ENCODE measurements at regions not wholly inside any gene's neighbourhood (a gene's known extent, or its start where the extent isn't known, plus 50 kb on each side); places are given as distances from the start of the nearest gene placed in this dataset.

DNA sequence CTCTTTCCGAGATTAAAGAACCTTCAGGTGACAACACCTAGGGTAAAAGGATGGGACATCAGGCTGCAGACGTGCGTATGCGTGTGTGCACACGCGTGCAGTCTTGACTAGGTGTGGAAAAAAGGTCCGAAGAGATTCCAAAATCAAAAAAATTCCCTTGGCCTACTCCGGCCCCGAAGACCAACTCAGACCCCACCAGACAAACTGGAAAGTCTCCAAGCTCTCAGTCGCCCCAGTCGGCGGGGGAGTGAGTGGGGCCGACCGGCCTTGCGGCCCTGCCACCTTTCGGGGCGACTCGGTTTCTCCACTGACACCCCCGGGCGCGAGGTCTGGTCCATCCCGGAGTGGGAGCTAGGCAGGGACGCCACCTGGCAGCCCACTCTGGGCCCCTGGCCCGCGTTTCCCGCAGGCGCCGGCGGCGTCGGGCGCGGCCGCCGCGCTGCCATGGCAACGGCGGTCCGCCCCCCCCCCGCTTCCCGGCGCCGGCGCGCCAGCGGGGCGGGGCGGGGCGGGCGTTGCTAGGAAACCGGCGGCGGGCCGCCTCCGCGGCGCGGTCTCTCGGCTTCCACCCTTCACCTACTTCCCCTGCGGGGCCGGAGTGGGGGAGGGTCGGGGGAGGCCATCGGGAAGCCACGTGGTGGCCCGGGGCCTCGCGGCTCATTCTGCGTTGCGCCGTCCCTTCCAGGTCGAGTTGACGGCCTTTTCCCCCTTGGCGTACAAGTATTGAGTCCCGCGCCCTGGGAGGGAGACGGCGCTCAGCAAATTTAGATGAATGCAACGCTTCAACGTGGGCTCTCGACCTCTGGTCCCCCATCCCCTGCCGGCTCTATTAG is 253.1 kb downstream of the EFCAB11 start:
- H3K27me3 ChIP-seq (ENCODE audit: insufficient read depth, low read length) = no peaks in the 10 kb centered on the region
- DNase-seq (ENCODE audit: low read depth) (peak; percentile 41), FAIRE-seq (no peak)
- no peaks in the 10 kb centered on the region for H3K79me2 ChIP-seq (ENCODE audit: insufficient read depth, low read length)
- H3K36me3 ChIP-seq (ENCODE audit: insufficient read depth, low read length) = no peaks in the 10 kb centered on the region
- H3K9me3 ChIP-seq (ENCODE audit: insufficient read depth, low read depth, low read length) = no peaks in the 10 kb centered on the region
- no peaks in the 10 kb centered on the region for H4K20me1 ChIP-seq (ENCODE audit: insufficient read depth, low read length)
- peaks cover 7% of the 10 kb centered on the region for H3K4me1 ChIP-seq (ENCODE audit: insufficient read depth, low read length)
- peak overlapping the region; percentile 44 for H3K27ac ChIP-seq (ENCODE audit: low read depth, low read length)
- H3K27ac Mint-ChIP-seq (ENCODE audit: unreplicated experiment) = peak overlapping the region; percentile 75
- H3K9ac ChIP-seq (ENCODE audit: low read length) = peak overlapping the region; percentile 80
- peaks cover 1% of the 10 kb centered on the region for H3K9me3 Mint-ChIP-seq (ENCODE audit: unreplicated experiment)
- peaks cover 6% of the 10 kb centered on the region for H3K4me1 Mint-ChIP-seq (ENCODE audit: low read depth, unreplicated experiment)
- no peak for TF ChIP-seq EZH2 (IDR thresholded peaks at IDR 0.05; ENCODE audit: insufficient read depth, low read length)
- TF ChIP-seq, protein P1, sequence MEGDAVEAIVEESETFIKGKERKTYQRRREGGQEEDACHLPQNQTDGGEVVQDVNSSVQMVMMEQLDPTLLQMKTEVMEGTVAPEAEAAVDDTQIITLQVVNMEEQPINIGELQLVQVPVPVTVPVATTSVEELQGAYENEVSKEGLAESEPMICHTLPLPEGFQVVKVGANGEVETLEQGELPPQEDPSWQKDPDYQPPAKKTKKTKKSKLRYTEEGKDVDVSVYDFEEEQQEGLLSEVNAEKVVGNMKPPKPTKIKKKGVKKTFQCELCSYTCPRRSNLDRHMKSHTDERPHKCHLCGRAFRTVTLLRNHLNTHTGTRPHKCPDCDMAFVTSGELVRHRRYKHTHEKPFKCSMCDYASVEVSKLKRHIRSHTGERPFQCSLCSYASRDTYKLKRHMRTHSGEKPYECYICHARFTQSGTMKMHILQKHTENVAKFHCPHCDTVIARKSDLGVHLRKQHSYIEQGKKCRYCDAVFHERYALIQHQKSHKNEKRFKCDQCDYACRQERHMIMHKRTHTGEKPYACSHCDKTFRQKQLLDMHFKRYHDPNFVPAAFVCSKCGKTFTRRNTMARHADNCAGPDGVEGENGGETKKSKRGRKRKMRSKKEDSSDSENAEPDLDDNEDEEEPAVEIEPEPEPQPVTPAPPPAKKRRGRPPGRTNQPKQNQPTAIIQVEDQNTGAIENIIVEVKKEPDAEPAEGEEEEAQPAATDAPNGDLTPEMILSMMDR (IDR thresholded peaks at IDR 0.05; ENCODE audit: insufficient read depth, low read depth, low read length) = no peak
- no peaks in the 10 kb centered on the region for H3K36me3 Mint-ChIP-seq (ENCODE audit: low read depth, unreplicated experiment)
- peak overlapping the region; percentile 63 for H3K4me3 ChIP-seq (ENCODE audit: insufficient read depth, low read depth, low read length)
- H3K4me3 Mint-ChIP-seq (ENCODE audit: unreplicated experiment) = peak overlapping the region; percentile 75
- H3K4me2 ChIP-seq (ENCODE audit: low read length) = peak overlapping the region; percentile 84
- no peaks in the 10 kb centered on the region for H3K27me3 Mint-ChIP-seq (ENCODE audit: low read depth, unreplicated experiment)
- peak overlapping the region; percentile 91 for H2AFZ ChIP-seq (ENCODE audit: low read depth, low read length)

DNA sequence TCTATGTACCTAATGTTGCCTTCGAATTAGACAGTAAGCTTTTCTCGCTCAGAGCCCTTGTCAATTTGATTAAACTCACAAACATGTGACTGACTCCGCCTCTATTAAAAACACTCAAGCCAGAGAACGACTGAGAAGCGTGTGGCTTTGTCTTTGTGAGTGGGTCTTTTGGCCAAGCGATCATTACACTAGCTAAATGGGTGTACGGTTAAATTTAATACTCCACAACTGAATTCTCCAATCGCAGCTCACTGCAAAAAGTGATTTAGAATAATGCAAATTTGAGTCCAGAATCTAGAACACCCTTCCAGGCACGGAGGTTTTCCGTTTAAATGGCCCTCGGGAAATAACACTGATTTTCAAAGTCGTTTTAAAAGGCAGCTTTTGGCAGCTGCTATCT is 253.7 kb downstream of the EFCAB11 start:
- Histone ChIP-seq H3K9ac (ENCODE audit: low read length) (peak overlapping the region; percentile 80), H4K20me1 (ENCODE audit: insufficient read depth, low read length) (no peaks in the 10 kb centered on the region), H3K9me3 (ENCODE audit: insufficient read depth, low read depth, low read length) (no peaks in the 10 kb centered on the region), H3K27ac (ENCODE audit: low read depth, low read length) (no peak overlapping the region), H3K27me3 (ENCODE audit: insufficient read depth, low read length) (no peaks in the 10 kb centered on the region), H2AFZ (ENCODE audit: low read depth, low read length) (peak overlapping the region; percentile 86), H3K36me3 (ENCODE audit: insufficient read depth, low read length) (no peaks in the 10 kb centered on the region), H3K4me2 (ENCODE audit: low read length) (peak overlapping the region; percentile 84), H3K4me1 (ENCODE audit: insufficient read depth, low read length) (peaks cover 7% of the 10 kb centered on the region), H3K4me3 (ENCODE audit: insufficient read depth, low read depth, low read length) (peak overlapping the region; percentile 63), H3K79me2 (ENCODE audit: insufficient read depth, low read length) (no peaks in the 10 kb centered on the region)
- FAIRE-seq = no peak
- Mint-ChIP-seq H3K36me3 (ENCODE audit: low read depth, unreplicated experiment) (no peaks in the 10 kb centered on the region), H3K27ac (ENCODE audit: unreplicated experiment) (peak overlapping the region; percentile 75), H3K4me3 (ENCODE audit: unreplicated experiment) (peak overlapping the region; percentile 75), H3K9me3 (ENCODE audit: unreplicated experiment) (peaks cover 1% of the 10 kb centered on the region), H3K27me3 (ENCODE audit: low read depth, unreplicated experiment) (no peaks in the 10 kb centered on the region), H3K4me1 (ENCODE audit: low read depth, unreplicated experiment) (peaks cover 6% of the 10 kb centered on the region)
- DNase-seq (ENCODE audit: low read depth) = no peak
- TF ChIP-seq, protein P1 (IDR thresholded peaks at IDR 0.05; ENCODE audit: insufficient read depth, low read depth, low read length) = no peak
- TF ChIP-seq EZH2 (IDR thresholded peaks at IDR 0.05; ENCODE audit: insufficient read depth, low read length) = no peak

DNA sequence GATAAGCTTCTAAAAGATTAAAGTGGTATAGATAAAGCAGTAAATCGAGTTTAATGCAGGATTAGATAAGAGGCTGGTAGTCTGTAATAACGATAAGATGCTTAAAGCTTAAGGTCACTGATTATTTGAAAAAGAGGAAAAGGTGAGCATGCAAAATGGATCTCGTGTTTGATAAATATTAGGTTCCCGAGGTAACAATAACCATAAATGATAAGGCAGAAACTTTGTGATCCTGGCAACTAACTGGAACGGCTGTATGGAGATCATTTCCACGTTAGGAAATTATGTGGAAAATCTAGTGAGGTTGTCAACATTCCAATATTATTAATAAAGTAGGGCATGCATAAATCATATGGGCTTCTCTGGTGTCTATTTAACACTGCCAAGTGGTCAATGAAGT is 255.5 kb downstream of the EFCAB11 start:
- peaks cover 1% of the 10 kb centered on the region for H3K9me3 Mint-ChIP-seq (ENCODE audit: unreplicated experiment)
- H3K27me3 Mint-ChIP-seq (ENCODE audit: low read depth, unreplicated experiment) = no peaks in the 10 kb centered on the region
- no peak overlapping the region for H3K4me2 ChIP-seq (ENCODE audit: low read length)
- no peaks in the 10 kb centered on the region for H3K9me3 ChIP-seq (ENCODE audit: insufficient read depth, low read depth, low read length)
- no peaks in the 10 kb centered on the region for H4K20me1 ChIP-seq (ENCODE audit: insufficient read depth, low read length)
- no peaks in the 10 kb centered on the region for H3K36me3 Mint-ChIP-seq (ENCODE audit: low read depth, unreplicated experiment)
- no peak overlapping the region for H2AFZ ChIP-seq (ENCODE audit: low read depth, low read length)
- H3K27ac ChIP-seq (ENCODE audit: low read depth, low read length) = no peak overlapping the region
- no peaks in the 10 kb centered on the region for H3K27me3 ChIP-seq (ENCODE audit: insufficient read depth, low read length)
- H3K79me2 ChIP-seq (ENCODE audit: insufficient read depth, low read length) = no peaks in the 10 kb centered on the region
- peaks cover 6% of the 10 kb centered on the region for H3K4me1 Mint-ChIP-seq (ENCODE audit: low read depth, unreplicated experiment)
- H3K27ac Mint-ChIP-seq (ENCODE audit: unreplicated experiment) = no peak overlapping the region
- H3K36me3 ChIP-seq (ENCODE audit: insufficient read depth, low read length) = no peaks in the 10 kb centered on the region
- FAIRE-seq = no peak
- no peak for DNase-seq (ENCODE audit: low read depth)
- peaks cover 7% of the 10 kb centered on the region for H3K4me1 ChIP-seq (ENCODE audit: insufficient read depth, low read length)
- H3K4me3 ChIP-seq (ENCODE audit: insufficient read depth, low read depth, low read length) = no peak overlapping the region
- no peak overlapping the region for H3K9ac ChIP-seq (ENCODE audit: low read length)
- TF ChIP-seq, protein P1 (IDR thresholded peaks at IDR 0.05; ENCODE audit: insufficient read depth, low read depth, low read length) = no peak
- TF ChIP-seq EZH2 (IDR thresholded peaks at IDR 0.05; ENCODE audit: insufficient read depth, low read length) = no peak
- H3K4me3 Mint-ChIP-seq (ENCODE audit: unreplicated experiment) = no peak overlapping the region
